GM12878 (cell line): ENCODE measurements at regions not wholly inside any gene's neighbourhood (a gene's known extent, or its start where the extent isn't known, plus 50 kb on each side); places are given as distances from the start of the nearest gene placed in this dataset.

Experiments
- ATAC-seq: fragments of 200-7000 bp; cut with Tn5 transposase; 3 replicates; pipeline ENCODE4 v1.9.1; 2020; ENCODE audit warnings: mild to moderate bottlenecking, moderate library complexity
- BruUV-seq: library from RNA; stranded (reverse); fragments of 400-500 nt; replicated peaks from 2 replicates; lab custom pipeline; 2021; lab: Mats Ljungman, UMichigan
- CTCF ChIA-PET: fragments of 300-600 bp; sonication (Branson Sonifier 250); formaldehyde crosslinking; extraction: SDS; loops from one replicate; lab custom pipeline; 2021; ENCODE audit warnings: inconsistent platforms; lab: Yijun Ruan, JAX
- POLR2A ChIA-PET: fragments of 350-600 bp; formaldehyde crosslinking; extraction: SDS; loops from one replicate; lab custom pipeline; 2021; ENCODE audit warnings: inconsistent platforms; lab: Charles Lee
- RAD21 ChIA-PET: fragments of 300-600 bp; sonication (Branson Sonifier 250); formaldehyde crosslinking; loops from one replicate; lab custom pipeline; 2023; ENCODE audit warnings: antibody characterized with exemption; ENCODE audit not compliant: unreplicated experiment; lab: Charles Lee
- SMC1A ChIA-PET: fragments of 300-600 bp; sonication (Branson Sonifier 250); formaldehyde crosslinking; loops from one replicate; lab custom pipeline; 2023; ENCODE audit not compliant: unreplicated experiment, uncharacterized antibody; lab: Charles Lee
- DNase-seq: peaks from one replicate; pipeline ENCODE4 v3.0.0-alpha.2; 2011; ENCODE audit warnings: low read depth, low spot score
- FAIRE-seq: peaks from 3 replicates; lab custom pipeline; 2011; peaks lifted over from hg19 to GRCh38; lab: Jason Lieb, UNC
- H2AFZ ChIP-seq: 2 replicates; pipeline ENCODE4 v1.6.0; 2011; ENCODE audit warnings: low read depth, low read length, control low read depth; ENCODE audit not compliant: control insufficient read depth
- H3K27ac ChIP-seq: 2 replicates; pipeline ENCODE4 v1.5.1; 2011; ENCODE audit warnings: control low read depth; ENCODE audit not compliant: control insufficient read depth, insufficient read depth
- H3K27me3 ChIP-seq, 2 experiments: replicated peaks in 1 of 2; 2 replicates each; pipeline versions ENCODE4 v1.6.0 to v1.6.1; 2011; ENCODE audit warnings: low read length in 1 of 2; ENCODE audit not compliant: control insufficient read depth in 2 of 2, insufficient read depth in 2 of 2
- H3K36me3 ChIP-seq, 2 experiments: 2 replicates each; pipeline ENCODE4 v1.5.1; 2011; ENCODE audit warnings: low read length in 1 of 2; ENCODE audit not compliant: control insufficient read depth in 2 of 2, insufficient read depth in 2 of 2
- H3K4me1 ChIP-seq: 2 replicates; pipeline ENCODE4 v1.6.1; 2011; ENCODE audit warnings: mild to moderate bottlenecking, low read length, moderate library complexity, mixed read lengths; ENCODE audit not compliant: control insufficient read depth, insufficient read depth
- H3K4me2 ChIP-seq: 2 replicates; pipeline ENCODE4 v1.6.0; 2011; ENCODE audit warnings: control low read depth; ENCODE audit not compliant: control insufficient read depth, insufficient read depth
- H3K4me3 ChIP-seq: fragments of 200-600 bp; sonication (generic); 2 replicates; pipeline ENCODE4 v1.5.1; 2016
- H3K79me2 ChIP-seq: 2 replicates; pipeline ENCODE4 v1.6.0; 2011; ENCODE audit warnings: low read length; ENCODE audit not compliant: control insufficient read depth, insufficient read depth
- H3K9ac ChIP-seq: 2 replicates; pipeline ENCODE4 v1.8.0; 2011; ENCODE audit warnings: low read length, control low read depth, mixed read lengths; ENCODE audit not compliant: control insufficient read depth, insufficient read depth
- H3K9me3 ChIP-seq: replicated peaks from 3 replicates; pipeline ENCODE4 v1.5.1; 2011; ENCODE audit warnings: mild to moderate bottlenecking, low read length; ENCODE audit not compliant: control insufficient read depth, insufficient read depth
- H4K20me1 ChIP-seq: 2 replicates; pipeline ENCODE4 v1.6.0; 2011; ENCODE audit not compliant: control insufficient read depth, insufficient read depth
- CEBPZ ChIP-seq: fragments of 150-350 bp; IDR thresholded peaks from 2 replicates; pipeline ENCODE4 v1.6.1; 2016; ENCODE audit warnings: low read depth, low read length
- IRF5 ChIP-seq: fragments of 450-650 bp; IDR thresholded peaks from 2 replicates; pipeline ENCODE4 v1.6.1; 2017; ENCODE audit warnings: borderline replicate concordance
- MYC ChIP-seq: IDR thresholded peaks from 2 replicates; pipeline ENCODE4 v1.6.1; 2011; ENCODE audit warnings: mild to moderate bottlenecking, low read length, moderate library complexity, inconsistent platforms; ENCODE audit not compliant: insufficient read depth, insufficient replicate concordance, insufficient read length, severe bottlenecking
- PAX5 ChIP-seq: IDR thresholded peaks from 2 replicates; pipeline ENCODE4 v1.6.1; 2011; ENCODE audit warnings: low read depth, low read length, borderline replicate concordance
- RUNX3 ChIP-seq: IDR thresholded peaks from 2 replicates; pipeline ENCODE4 v1.6.1; 2012; ENCODE audit warnings: low read length, inconsistent platforms
- SMC3 ChIP-seq: IDR thresholded peaks from 2 replicates; pipeline ENCODE4 v1.6.1; 2011; ENCODE audit warnings: low read length, improper control_type of control experiment, borderline replicate concordance
- SRF ChIP-seq, 2 experiments: IDR thresholded peaks; 2 replicates each; pipeline ENCODE4 v1.6.1; 2011; ENCODE audit warnings: low read depth in 2 of 2, low read length in 2 of 2, mild to moderate bottlenecking in 1 of 2, moderate library complexity in 1 of 2
- TCF3 ChIP-seq: IDR thresholded peaks from 2 replicates; pipeline ENCODE4 v1.6.1; 2012; ENCODE audit warnings: low read depth, mild to moderate bottlenecking, low read length, borderline replicate concordance; ENCODE audit not compliant: insufficient read depth
- WGBS: methylation state at CpG from one replicate; pipeline ENCODE4 v1.1.6; 2016; ENCODE audit warnings: low lambda C conversion rate; ENCODE audit not compliant: insufficient replicate concordance, insufficient coverage; ENCODE audit errors: missing lambda C conversion rate; 5-methylcytosine and 5-hydroxymethylcytosine counted together
- in situ Hi-C: fragments of 300-500 bp; cut with MboI; formaldehyde crosslinking; loops from 9 replicates; pipeline ENCODE4 v1.14.3; 2018; ENCODE audit warnings: mixed read lengths
- intact Hi-C: fragments of 100-400 bp; cut with micrococcal nuclease; formaldehyde crosslinking; loops from one replicate; pipeline ENCODE4 v1.14.2; 2022; ENCODE audit not compliant: unreplicated experiment

- Histone ChIP-seq H3K79me2 (no peaks in the 10 kb centered on the region), H3K4me2 (no peak overlapping the region), H3K9me3 (no peaks in the 10 kb centered on the region), H3K9ac (no peak overlapping the region), H3K4me3 (no peak overlapping the region), H2AFZ (no peak overlapping the region), H3K27me3 (no peaks in the 10 kb centered on the region), H3K27ac (no peak overlapping the region), H3K4me1 (no peaks in the 10 kb centered on the region), H4K20me1 (no peaks in the 10 kb centered on the region), H3K36me3 (no peaks in the 10 kb centered on the region)
- WGBS, result 23% methylated on average over 2 of the region's 2 CpGs
- ATAC-seq (no peak), DNase-seq (no peak), FAIRE-seq (no peak)
- RAD21 ChIA-PET, result no interaction called here
- no peak for TF ChIP-seq IRF5
- no peak for TF ChIP-seq SRF (IDR thresholded peaks at IDR 0.05; ENCODE audit: low read depth in 2 of 2, low read length in 2 of 2)
- TF ChIP-seq RUNX3, result no peak
- TF ChIP-seq SMC3, result no peak
- TF ChIP-seq PAX5, result no peak
- no peak for TF ChIP-seq MYC
- no peak for TF ChIP-seq TCF3
- TF ChIP-seq CEBPZ, result no peak
- CTCF ChIA-PET, result no interaction called here
- intact Hi-C loops (no loop called here), in situ Hi-C loops (no loop called here)
- no TSS peak for BruUV-seq
- POLR2A ChIA-PET, result no interaction called here
- SMC1A ChIA-PET, result no interaction called here
Observed at GRCh38 chr3:118505784-118506183, 528.9 kb downstream of the IGSF11 start.
